HG02623 (cell line): ENCODE measurements at regions not wholly inside any gene's neighbourhood (a gene's known extent, or its start where the extent isn't known, plus 50 kb on each side); places are given as distances from the start of the nearest gene placed in this dataset.

Experiments used
- ATAC-seq: cut with Tn5 transposase; IDR thresholded peaks from one replicate; pipeline ENCODE4 v1.9.1; 2021; ENCODE audit warnings: moderate library complexity; ENCODE audit not compliant: unreplicated experiment

- ATAC-seq: no peak
These were observed 141.7 kb upstream of the ADRA1B start for GRCh38 chr5:159774476-159775031.

- no peak for ATAC-seq
These were observed 140.4 kb upstream of the ADRA1B start for GRCh38 chr5:159775890-159776289.

GRCh38 chr5:159777049-159777660 lies 139.1 kb upstream of the ADRA1B start:
- ATAC-seq: no peak

GRCh38 chr5:159779481-159779880 lies 136.8 kb upstream of the ADRA1B start:
- ATAC-seq: no peak

- ATAC-seq: no peak
These were observed 136.0 kb upstream of the ADRA1B start for GRCh38 chr5:159780246-159780645.

- ATAC-seq: no peak
These were observed 134.6 kb upstream of the ADRA1B start for GRCh38 chr5:159781626-159782157.

GRCh38 chr5:159782197-159782994 lies 133.9 kb upstream of the ADRA1B start:
- ATAC-seq: no peak

- ATAC-seq: no peak
These were observed 133.3 kb upstream of the ADRA1B start for GRCh38 chr5:159782995-159783300.

GRCh38 chr5:159783726-159784247 lies 132.5 kb upstream of the ADRA1B start:
- no peak for ATAC-seq

- no peak for ATAC-seq
These were observed 131.3 kb upstream of the ADRA1B start for GRCh38 chr5:159784993-159785392.

- no peak for ATAC-seq
These were observed 130.6 kb upstream of the ADRA1B start for GRCh38 chr5:159785656-159786055.

GRCh38 chr5:159786201-159786600 lies 130.1 kb upstream of the ADRA1B start:
- ATAC-seq: no peak

GRCh38 chr5:159786901-159787691 lies 129.2 kb upstream of the ADRA1B start:
- no peak for ATAC-seq

- ATAC-seq: no peak
These were observed 128.4 kb upstream of the ADRA1B start for GRCh38 chr5:159787837-159788236.

GRCh38 chr5:159788835-159789331 lies 127.4 kb upstream of the ADRA1B start:
- ATAC-seq: no peak

- no peak for ATAC-seq
These were observed 124.1 kb upstream of the ADRA1B start for GRCh38 chr5:159792180-159792579.

GRCh38 chr5:159797261-159797970 lies 118.9 kb upstream of the ADRA1B start:
- no peak for ATAC-seq

GRCh38 chr5:159799701-159800100 lies 116.6 kb upstream of the ADRA1B start:
- no peak for ATAC-seq

GRCh38 chr5:159800131-159800840 lies 116.0 kb upstream of the ADRA1B start:
- ATAC-seq: no peak

GRCh38 chr5:159801303-159801702 lies 115.0 kb upstream of the ADRA1B start:
- ATAC-seq: no peak
